ENCODE measurements at regions not wholly inside any gene's neighbourhood (a gene's known extent, or its start where the extent isn't known, plus 50 kb on each side); places are given as distances from the start of the nearest gene placed in this dataset.
A peak's percentile ranks its signal among the peaks of the same experiment; 100 is the strongest.

- no peak for DNase-seq (ENCODE audit: low spot score)
Observed at GRCh38 chr2:120976501-120977307, 241.0 kb downstream of the GLI2 start.

- DNase-seq (ENCODE audit: low spot score) = no peak
Observed at GRCh38 chr2:120977582-120978358, 242.1 kb downstream of the GLI2 start.

GRCh38 chr2:120978359-120979050, 242.8 kb downstream of the GLI2 start:
- peak; percentile 26 for DNase-seq (ENCODE audit: low spot score)

- no peak for DNase-seq (ENCODE audit: low spot score)
Observed at GRCh38 chr2:120979398-120979797, 243.7 kb downstream of the GLI2 start.

- no peak for DNase-seq (ENCODE audit: low spot score)
Observed at GRCh38 chr2:120979921-120980320, 244.3 kb downstream of the GLI2 start.

- no peak for DNase-seq (ENCODE audit: low spot score)
Observed at GRCh38 chr2:120981443-120981842, 245.8 kb downstream of the GLI2 start.

GRCh38 chr2:120982598-120982997, 246.9 kb downstream of the GLI2 start:
- no peak for DNase-seq (ENCODE audit: low spot score)

- no peak for DNase-seq (ENCODE audit: low spot score)
Observed at GRCh38 chr2:120983344-120983743, 247.7 kb downstream of the GLI2 start.

GRCh38 chr2:120984046-120984445, 248.4 kb downstream of the GLI2 start:
- no peak for DNase-seq (ENCODE audit: low spot score)

- no peak for DNase-seq (ENCODE audit: low spot score)
Observed at GRCh38 chr2:120984452-120985173, 248.9 kb downstream of the GLI2 start.

GRCh38 chr2:120985174-120985996, 249.7 kb downstream of the GLI2 start:
- no peak for DNase-seq (ENCODE audit: low spot score)

GRCh38 chr2:120985997-120986651, 250.5 kb downstream of the GLI2 start:
- DNase-seq (ENCODE audit: low spot score) = no peak

GRCh38 chr2:120986898-120987650, 251.4 kb downstream of the GLI2 start:
- DNase-seq (ENCODE audit: low spot score) = no peak

- DNase-seq (ENCODE audit: low spot score) = no peak
Observed at GRCh38 chr2:120988051-120988699, 252.5 kb downstream of the GLI2 start.

GRCh38 chr2:120988700-120989511, 253.2 kb downstream of the GLI2 start:
- DNase-seq (ENCODE audit: low spot score) = no peak

- no peak for DNase-seq (ENCODE audit: low spot score)
Observed at GRCh38 chr2:120989512-120990441, 254.1 kb downstream of the GLI2 start.

- DNase-seq (ENCODE audit: low spot score) = no peak
Observed at GRCh38 chr2:120990451-120990871, 254.8 kb downstream of the GLI2 start.

Data from A172 (cell line).